ENCODE measurements at regions not wholly inside any gene's neighbourhood (a gene's known extent, or its start where the extent isn't known, plus 50 kb on each side); places are given as distances from the start of the nearest gene placed in this dataset.
"Not testable (repeated sequence)": the region's sequence is repeated elsewhere in the genome, so short reads cannot be mapped to it uniquely, and the experiment has no call there.

DNA sequence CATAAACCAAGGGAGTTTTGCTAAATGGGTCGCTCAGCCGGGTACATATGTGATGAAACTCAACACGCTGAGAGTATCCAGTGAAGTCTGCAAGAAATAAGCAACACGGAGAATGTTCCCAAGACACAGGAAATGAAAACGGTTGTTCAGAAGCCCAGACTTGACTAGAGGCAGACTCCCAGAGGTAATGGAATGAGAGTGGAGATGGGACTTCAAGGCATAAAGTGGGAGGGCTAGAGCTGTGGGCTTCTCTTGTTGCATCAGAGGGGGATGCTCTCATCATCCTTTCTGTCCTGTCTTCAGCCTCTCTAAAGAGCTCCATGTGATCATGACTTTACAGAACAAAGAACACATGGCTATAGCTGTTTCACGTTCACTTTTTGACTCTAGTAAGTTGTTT, 88.3 kb downstream of the BAMBI start:
- H3K4me3 ChIP-seq (ENCODE audit: low read depth in 1 of 3, low read length in 3 of 3), result no peak overlapping the region
- no peak for TF ChIP-seq HNF4A (conservative IDR thresholded peaks at IDR 0.05)
- TF ChIP-seq HNF4G (IDR thresholded peaks at IDR 0.05), result no peak
- TF ChIP-seq NR2F2 (IDR thresholded peaks at IDR 0.05), result no peak
- TF ChIP-seq RXRA (IDR thresholded peaks at IDR 0.05), result no peak
- TF ChIP-seq JUND (IDR thresholded peaks at IDR 0.05), result no peak
- no peak for DNase-seq (ENCODE audit: low spot score)
- no peak overlapping the region for H3K27ac ChIP-seq (ENCODE audit: low read depth in 1 of 2, low read length in 2 of 2)
- peaks cover 0 to 12% (median 7%) of the 10 kb centered on the region in 4 donors for H3K4me1 ChIP-seq (ENCODE audit: control insufficient read depth in 4 of 4, insufficient read depth in 4 of 4, low read length in 3 of 4)
- no peaks in the 10 kb centered on the region for H3K27me3 ChIP-seq (ENCODE audit: control insufficient read depth in 4 of 4, insufficient read depth in 4 of 4, low read length in 3 of 4)
- H3K36me3 ChIP-seq (ENCODE audit: control insufficient read depth in 4 of 4, insufficient read depth in 3 of 4, low read depth in 1 of 4, low read length in 3 of 4), result no peaks in the 10 kb centered on the region
- 78% methylated on average over 6 of the region's 6 CpGs for WGBS
- H3K9ac ChIP-seq (ENCODE audit: low read depth in 1 of 2, low read length in 2 of 2), result no peak overlapping the region
- H3K9me3 ChIP-seq (ENCODE audit: control insufficient read depth in 4 of 4, low read length in 3 of 4), result no peaks in the 10 kb centered on the region

DNA sequence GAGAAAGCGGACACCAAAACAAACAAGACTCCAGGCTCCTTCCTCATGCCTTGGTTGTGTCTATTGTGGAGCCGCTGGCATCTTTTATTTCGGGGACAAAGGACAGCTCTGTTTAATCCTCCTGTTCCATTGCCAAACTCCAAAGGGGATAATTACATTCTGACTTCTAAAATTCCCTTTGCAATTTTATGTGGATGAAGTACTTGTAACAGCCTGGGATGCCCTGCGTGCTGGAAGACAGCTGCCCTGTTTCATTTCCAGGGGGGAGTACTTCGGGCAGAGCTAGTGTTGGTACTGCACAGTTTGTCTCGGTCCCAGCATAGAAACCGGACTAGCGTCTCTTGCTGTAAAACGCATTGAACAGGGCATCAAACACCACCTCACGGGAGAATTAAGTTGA, 90.9 kb downstream of the BAMBI start:
- TF ChIP-seq CTCF (IDR thresholded peaks at IDR 0.05; ENCODE audit: low read depth, low read length, missing input control) (no peak), FOXA1 (IDR thresholded peaks at IDR 0.05) (no peak), HNF4G (IDR thresholded peaks at IDR 0.05) (no peak), RAD21 (IDR thresholded peaks at IDR 0.05) (no peak), YY1 (IDR thresholded peaks at IDR 0.05) (no peak), EGR1 (IDR thresholded peaks at IDR 0.05; ENCODE audit: low read depth in 2 of 2) (no peak), NR2F2 (IDR thresholded peaks at IDR 0.05) (no peak), SP1 (IDR thresholded peaks at IDR 0.05) (no peak)
- TF ChIP-seq, protein P1, sequence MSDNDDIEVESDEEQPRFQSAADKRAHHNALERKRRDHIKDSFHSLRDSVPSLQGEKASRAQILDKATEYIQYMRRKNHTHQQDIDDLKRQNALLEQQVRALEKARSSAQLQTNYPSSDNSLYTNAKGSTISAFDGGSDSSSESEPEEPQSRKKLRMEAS (IDR thresholded peaks at IDR 0.05), result no peak
- TF ChIP-seq, protein P2, sequence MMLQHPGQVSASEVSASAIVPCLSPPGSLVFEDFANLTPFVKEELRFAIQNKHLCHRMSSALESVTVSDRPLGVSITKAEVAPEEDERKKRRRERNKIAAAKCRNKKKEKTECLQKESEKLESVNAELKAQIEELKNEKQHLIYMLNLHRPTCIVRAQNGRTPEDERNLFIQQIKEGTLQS (IDR thresholded peaks at IDR 0.05), result no peak
- Histone ChIP-seq H3K4me1 (ENCODE audit: control insufficient read depth in 4 of 4, insufficient read depth in 4 of 4, low read length in 3 of 4) (peaks cover 0 to 12% (median 7%) of the 10 kb centered on the region in 4 donors), H3K4me3 (ENCODE audit: low read depth in 1 of 3, low read length in 3 of 3) (no peak overlapping the region), H3K36me3 (ENCODE audit: control insufficient read depth in 4 of 4, insufficient read depth in 3 of 4, low read depth in 1 of 4, low read length in 3 of 4) (no peaks in the 10 kb centered on the region), H3K27me3 (ENCODE audit: control insufficient read depth in 4 of 4, insufficient read depth in 4 of 4, low read length in 3 of 4) (no peaks in the 10 kb centered on the region), H3K9me3 (ENCODE audit: control insufficient read depth in 4 of 4, low read length in 3 of 4) (no peaks in the 10 kb centered on the region), H3K27ac (ENCODE audit: low read depth in 1 of 2, low read length in 2 of 2) (no peak overlapping the region), H3K9ac (ENCODE audit: low read depth in 1 of 2, low read length in 2 of 2) (peak overlapping the region in 1 of 2 donors; percentile 49)
- WGBS, result 70% methylated on average over 10 of the region's 10 CpGs
- no peak for DNase-seq (ENCODE audit: low spot score)

DNA sequence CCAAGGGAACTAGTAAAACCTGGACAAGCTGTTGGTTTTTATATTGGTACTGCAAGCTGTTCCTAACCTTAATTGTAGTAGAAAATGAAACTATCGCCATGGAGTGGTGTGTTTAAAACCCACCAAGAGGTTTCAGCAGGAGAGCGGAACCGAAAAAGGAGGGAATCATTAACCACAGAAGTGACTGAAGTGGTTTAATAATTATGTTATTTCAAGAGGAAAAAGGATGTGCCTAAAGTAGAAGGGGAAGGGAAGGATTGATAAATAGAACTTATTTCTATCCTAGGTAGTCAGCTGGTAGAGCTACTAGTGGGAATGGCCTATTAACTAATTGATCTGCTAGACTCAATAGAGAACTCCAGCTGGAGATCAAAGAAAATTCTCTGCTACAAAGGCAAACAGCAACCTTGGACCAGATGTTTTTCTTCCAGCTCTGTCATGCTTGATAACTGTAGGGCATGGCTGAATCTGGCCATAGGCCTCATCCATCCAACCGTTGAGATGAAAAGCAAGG, 91.8 kb downstream of the BAMBI start:
- WGBS, result 22% methylated on average over 4 of the region's 4 CpGs
- H3K27ac ChIP-seq (ENCODE audit: low read depth in 1 of 2, low read length in 2 of 2), result peak overlapping the region; percentile 38 to 46
- no peak for DNase-seq (ENCODE audit: low spot score)

GRCh38 chr10:28771580-28772090, 94.3 kb downstream of the BAMBI start:
- H3K36me3 ChIP-seq (ENCODE audit: control insufficient read depth in 4 of 4, insufficient read depth in 3 of 4, low read depth in 1 of 4, low read length in 3 of 4); H3K27ac ChIP-seq (ENCODE audit: low read depth in 1 of 2, low read length in 2 of 2); H3K9me3 ChIP-seq (ENCODE audit: control insufficient read depth in 4 of 4, low read length in 3 of 4); H3K27me3 ChIP-seq (ENCODE audit: control insufficient read depth in 4 of 4, insufficient read depth in 4 of 4, low read length in 3 of 4); DNase-seq (ENCODE audit: low spot score); H3K4me3 ChIP-seq (ENCODE audit: low read depth in 1 of 3, low read length in 3 of 3); H3K9ac ChIP-seq (ENCODE audit: low read depth in 1 of 2, low read length in 2 of 2): not testable (repeated sequence)
- WGBS, result 97% methylated on average over 36 of the region's 36 CpGs
- peaks cover 2 to 20% (median 14%) of the 10 kb centered on the region in 4 donors for H3K4me1 ChIP-seq (ENCODE audit: control insufficient read depth in 4 of 4, insufficient read depth in 4 of 4, low read length in 3 of 4)

More for the DNA sequence above, 91.8 kb downstream of the BAMBI start:
- H3K27me3 ChIP-seq (ENCODE audit: control insufficient read depth in 4 of 4, insufficient read depth in 4 of 4, low read length in 3 of 4), result no peaks in the 10 kb centered on the region
- no peaks in the 10 kb centered on the region for H3K9me3 ChIP-seq (ENCODE audit: control insufficient read depth in 4 of 4, low read length in 3 of 4)
- no peaks in the 10 kb centered on the region for H3K36me3 ChIP-seq (ENCODE audit: control insufficient read depth in 4 of 4, insufficient read depth in 3 of 4, low read depth in 1 of 4, low read length in 3 of 4)
- H3K4me1 ChIP-seq (ENCODE audit: control insufficient read depth in 4 of 4, insufficient read depth in 4 of 4, low read length in 3 of 4), result peaks cover 0 to 14% (median 10%) of the 10 kb centered on the region in 4 donors
- H3K9ac ChIP-seq (ENCODE audit: low read depth in 1 of 2, low read length in 2 of 2), result peak overlapping the region in 1 of 2 donors; percentile 49
- H3K4me3 ChIP-seq (ENCODE audit: low read depth in 1 of 3, low read length in 3 of 3), result peak overlapping the region in 1 of 3 donors; percentile 26
- TF ChIP-seq HNF4A (conservative IDR thresholded peaks at IDR 0.05), result peak; percentile 12 to 20
- TF ChIP-seq RAD21 (IDR thresholded peaks at IDR 0.05), result peak; percentile 14 to 39
- TF ChIP-seq, protein P1 (IDR thresholded peaks at IDR 0.05), result no peak
- no peak for TF ChIP-seq CTCF (IDR thresholded peaks at IDR 0.05; ENCODE audit: low read depth, low read length, missing input control)
- TF ChIP-seq SP1 (IDR thresholded peaks at IDR 0.05), result peak; percentile 33
- TF ChIP-seq RXRA (IDR thresholded peaks at IDR 0.05), result peak in 1 of 2 donors; percentile 4
- TF ChIP-seq GABPA (IDR thresholded peaks at IDR 0.05 in 1 of 2, conservative IDR thresholded peaks at IDR 0.05 in 1 of 2), result no peak
